SK-N-MC (cell line): ENCODE measurements at regions not wholly inside any gene's neighbourhood (a gene's known extent, or its start where the extent isn't known, plus 50 kb on each side); places are given as distances from the start of the nearest gene placed in this dataset.
A peak's percentile ranks its signal among the peaks of the same experiment; 100 is the strongest.

ENCODE experiments used
- DNase-seq: peaks from one replicate; pipeline ENCODE4 v3.0.0-alpha.2; 2011; ENCODE audit warnings: low read depth, low spot score
- H3K27ac ChIP-seq: fragments of 200-600 bp; sonication (generic); 2 replicates; pipeline ENCODE4 v1.5.1; 2016; ENCODE audit warnings: mixed run types
- H3K36me3 ChIP-seq: fragments of 200-600 bp; sonication (generic); 2 replicates; pipeline ENCODE4 v1.6.1; 2017; ENCODE audit warnings: antibody characterized with exemption, low read length, mixed read lengths; ENCODE audit not compliant: insufficient read depth
- H3K4me3 ChIP-seq: fragments of 200-600 bp; sonication (generic); 2 replicates; pipeline ENCODE4 v1.5.1; 2016
- H3K9ac ChIP-seq: fragments of 200-600 bp; sonication (generic); 2 replicates; pipeline ENCODE4 v1.8.0; 2017; ENCODE audit warnings: mixed run types, mixed read lengths; ENCODE audit not compliant: insufficient read length
- H3K9me3 ChIP-seq: fragments of 200-600 bp; sonication (generic); 2 replicates; pipeline ENCODE4 v1.6.1; 2017; ENCODE audit warnings: low read depth, mild to moderate bottlenecking, antibody characterized with exemption, low read length, moderate library complexity, mixed read lengths
- EZH2 ChIP-seq: fragments of 200-600 bp; sonication (generic); IDR thresholded peaks from one replicate; pipeline ENCODE4 v1.6.1; 2017; ENCODE audit warnings: antibody characterized with exemption
- FOXP2 ChIP-seq: optimal IDR thresholded peaks from 2 replicates; pipeline ENCODE3; 2011; ENCODE audit warnings: mild to moderate bottlenecking, moderate library complexity; ENCODE audit not compliant: insufficient read depth; ENCODE audit errors: extremely low read length, control extremely low read depth
- POLR2AphosphoS5 ChIP-seq: IDR thresholded peaks from 2 replicates; pipeline ENCODE4 v1.6.1; 2012; ENCODE audit warnings: mild to moderate bottlenecking, low read depth, low read length, borderline replicate concordance

GRCh38 chr6:14638435-14638905, 520.9 kb downstream of the CD83 start:
- peak overlapping the region; percentile 28 for H3K9ac ChIP-seq
- DNase-seq = no peak
- peak overlapping the region; percentile 48 for H3K4me3 ChIP-seq
- no peaks in the 10 kb centered on the region for H3K36me3 ChIP-seq
- no peaks in the 10 kb centered on the region for H3K9me3 ChIP-seq
- 0 out of 2 replicates have a peak overlapping the region, but pooled peaks have one; percentile 42 for H3K27ac ChIP-seq
- TF ChIP-seq FOXP2 = no peak
- no peak for TF ChIP-seq POLR2AphosphoS5
- TF ChIP-seq EZH2 = no peak

- peak overlapping the region; percentile 28 for H3K9ac ChIP-seq
- H3K4me3 ChIP-seq = peak overlapping the region; percentile 48
- TF ChIP-seq POLR2AphosphoS5 (no peak), FOXP2 (no peak), EZH2 (no peak)
- no peaks in the 10 kb centered on the region for H3K9me3 ChIP-seq
- peak overlapping the region; percentile 42; the same call in 1 of the 2 replicates for H3K27ac ChIP-seq
- H3K36me3 ChIP-seq = no peaks in the 10 kb centered on the region
- DNase-seq = no peak
Measured at GRCh38 chr6:14638906-14639761, 521.6 kb downstream of the CD83 start.

- H3K9ac ChIP-seq = no peak overlapping the region
- H3K9me3 ChIP-seq = no peaks in the 10 kb centered on the region
- H3K36me3 ChIP-seq = no peaks in the 10 kb centered on the region
- no peak overlapping the region for H3K4me3 ChIP-seq
- no peak for TF ChIP-seq EZH2
- no peak for DNase-seq
- no peak overlapping the region for H3K27ac ChIP-seq
Measured at GRCh38 chr6:14639983-14640599, 522.5 kb downstream of the CD83 start.

- no peak overlapping the region for H3K9ac ChIP-seq
- TF ChIP-seq FOXP2 (no peak), POLR2AphosphoS5 (no peak), EZH2 (no peak)
- DNase-seq = no peak
- no peaks in the 10 kb centered on the region for H3K36me3 ChIP-seq
- no peak overlapping the region for H3K4me3 ChIP-seq
- no peaks in the 10 kb centered on the region for H3K9me3 ChIP-seq
- H3K27ac ChIP-seq = no peak overlapping the region
Measured at GRCh38 chr6:14640631-14641030, 523.1 kb downstream of the CD83 start.

GRCh38 chr6:14641423-14642135, 524.0 kb downstream of the CD83 start:
- Histone ChIP-seq H3K36me3 (no peaks in the 10 kb centered on the region), H3K27ac (no peak overlapping the region), H3K4me3 (no peak overlapping the region), H3K9ac (no peak overlapping the region), H3K9me3 (no peaks in the 10 kb centered on the region)
- no peak for DNase-seq
- TF ChIP-seq FOXP2 (no peak), POLR2AphosphoS5 (no peak), EZH2 (no peak)

GRCh38 chr6:14642136-14642505, 524.5 kb downstream of the CD83 start:
- TF ChIP-seq FOXP2 (no peak), POLR2AphosphoS5 (no peak), EZH2 (no peak)
- no peak for DNase-seq
- Histone ChIP-seq H3K27ac (no peak overlapping the region), H3K4me3 (no peak overlapping the region), H3K9ac (no peak overlapping the region), H3K36me3 (no peaks in the 10 kb centered on the region), H3K9me3 (no peaks in the 10 kb centered on the region)

- Histone ChIP-seq H3K9me3 (no peaks in the 10 kb centered on the region), H3K27ac (no peak overlapping the region), H3K36me3 (no peaks in the 10 kb centered on the region), H3K9ac (no peak overlapping the region), H3K4me3 (no peak overlapping the region)
- TF ChIP-seq POLR2AphosphoS5 (no peak), EZH2 (no peak), FOXP2 (no peak)
- no peak for DNase-seq
Measured at GRCh38 chr6:14642842-14643241, 525.3 kb downstream of the CD83 start.

- no peaks in the 10 kb centered on the region for H3K9me3 ChIP-seq
- no peak overlapping the region for H3K4me3 ChIP-seq
- no peak overlapping the region for H3K9ac ChIP-seq
- H3K36me3 ChIP-seq = no peaks in the 10 kb centered on the region
- H3K27ac ChIP-seq = no peak overlapping the region
- TF ChIP-seq FOXP2 = no peak
- no peak for TF ChIP-seq EZH2
- no peak for TF ChIP-seq POLR2AphosphoS5
- DNase-seq = no peak
Measured at GRCh38 chr6:14644381-14644780, 526.8 kb downstream of the CD83 start.
